SK-N-SH (cell line): ENCODE measurements at regions not wholly inside any gene's neighbourhood (a gene's known extent, or its start where the extent isn't known, plus 50 kb on each side); places are given as distances from the start of the nearest gene placed in this dataset.

Experiments used
- CTCF ChIA-PET: fragments of 300-600, 350-600 bp; formaldehyde crosslinking; extraction: SDS; loops from one replicate; lab custom pipeline; 2021; lab: Yijun Ruan, JAX
- POLR2A ChIA-PET: fragments of 350-600 bp; sonication (Branson Sonifier 250); formaldehyde crosslinking; extraction: SDS; loops from one replicate; lab custom pipeline; 2020; ENCODE audit warnings: antibody characterized with exemption, inconsistent platforms; lab: Yijun Ruan, JAX
- DNase-seq: peaks from one replicate; pipeline ENCODE4 v3.0.0; 2012
- H2AFZ ChIP-seq: fragments of 200-600 bp; sonication (generic); 2 replicates; pipeline ENCODE4 v1.8.1; 2016; ENCODE audit warnings: antibody characterized with exemption, mild to moderate bottlenecking, low read depth
- H3F3A ChIP-seq: fragments of 200-600 bp; sonication (generic); replicated peaks from 2 replicates; pipeline ENCODE3; 2016; ENCODE audit warnings: antibody characterized with exemption, mild to moderate bottlenecking; ENCODE audit not compliant: insufficient read depth
- H3K27ac ChIP-seq, 2 experiments: fragments of 200-500 bp in 1 of 2; fragments of 200-600 bp in 1 of 2; sonication (Bioruptor generic) in 1 of 2; sonication (generic), shearing (Covaris generic) in 1 of 2; 2 replicates each; pipeline versions ENCODE4 v1.5.1 to v1.6.1; 2014 to 2016; ENCODE audit warnings: low read depth in 2 of 2, inconsistent platforms in 1 of 2, low read length in 1 of 2, mild to moderate bottlenecking in 1 of 2, mixed read lengths in 1 of 2
- H3K27me3 ChIP-seq: fragments of 200-600 bp; sonication (generic), shearing (Covaris generic); 2 replicates; pipeline ENCODE4 v1.6.1; 2016; ENCODE audit warnings: mixed run types; ENCODE audit not compliant: insufficient read depth
- H3K36me3 ChIP-seq, 2 experiments: fragments of 200-500 bp in 1 of 2; fragments of 200-600 bp in 1 of 2; sonication (Bioruptor generic) in 1 of 2; sonication (generic) in 1 of 2; replicated peaks in 1 of 2; 2 replicates each; pipeline versions ENCODE3 to v1.5.1; 2014 to 2016; ENCODE audit warnings: low read length in 1 of 2, mild to moderate bottlenecking in 1 of 2; ENCODE audit not compliant: insufficient read depth in 2 of 2, control insufficient read depth in 1 of 2
- H3K4me1 ChIP-seq, 2 experiments: fragments of 200-500 bp in 1 of 2; fragments of 200-600 bp in 1 of 2; sonication (Bioruptor generic) in 1 of 2; sonication (generic), shearing (Covaris generic) in 1 of 2; 2 replicates each; pipeline versions ENCODE4 v1.5.1 to v1.6.1; 2014 to 2016; ENCODE audit warnings: low read depth in 1 of 2, low read length in 1 of 2, mixed run types in 1 of 2; ENCODE audit not compliant: insufficient read depth in 2 of 2, control insufficient read depth in 1 of 2
- H3K4me2 ChIP-seq: fragments of 200-600 bp; sonication (generic), shearing (Covaris generic); 2 replicates; pipeline ENCODE4 v1.6.1; 2017; ENCODE audit warnings: mixed run types
- H3K4me3 ChIP-seq, 2 experiments: fragments of 200-500 bp in 1 of 2; fragments of 200-600 bp in 1 of 2; sonication (Bioruptor generic) in 1 of 2; sonication (generic), shearing (Covaris generic) in 1 of 2; 2 replicates each; pipeline versions ENCODE4 v1.5.1 to v1.8.1; 2014 to 2016; ENCODE audit warnings: low read depth in 2 of 2, inconsistent platforms in 1 of 2, low read length in 1 of 2, mild to moderate bottlenecking in 1 of 2, mixed read lengths in 1 of 2, moderate library complexity in 1 of 2
- H3K79me2 ChIP-seq: fragments of 200-600 bp; sonication (generic); 2 replicates; pipeline ENCODE4 v1.8.1; 2017; ENCODE audit warnings: mild to moderate bottlenecking; ENCODE audit not compliant: insufficient read depth
- H3K9ac ChIP-seq: fragments of 200-600 bp; sonication (generic); 2 replicates; pipeline ENCODE4 v1.6.1; 2017; ENCODE audit warnings: mixed run types
- H3K9me2 ChIP-seq: fragments of 200-600 bp; sonication (generic); 2 replicates; pipeline ENCODE4 v1.6.1; 2017; ENCODE audit warnings: mixed run types
- H3K9me3 ChIP-seq: fragments of 200-600 bp; sonication (generic); 2 replicates; pipeline ENCODE4 v1.6.1; 2017; ENCODE audit warnings: mixed run types, mild to moderate bottlenecking, moderate library complexity
- H4K20me1 ChIP-seq: fragments of 200-600 bp; sonication (generic); 2 replicates; pipeline ENCODE4 v1.6.1; 2017; ENCODE audit warnings: mild to moderate bottlenecking, mixed run types; ENCODE audit not compliant: insufficient read depth
- FOSL2 ChIP-seq: IDR thresholded peaks from 2 replicates; pipeline ENCODE4 v1.4.0; 2012; ENCODE audit warnings: low read depth, mild to moderate bottlenecking, moderate library complexity, borderline replicate concordance
- GATA2 ChIP-seq: sonication (generic); formaldehyde crosslinking; IDR thresholded peaks from 2 replicates; pipeline ENCODE4 v1.5.0; 2020; ENCODE audit warnings: mild to moderate bottlenecking, missing genetic modification reagents
- JUND ChIP-seq: IDR thresholded peaks from 2 replicates; pipeline ENCODE4 v1.4.0; 2012
- MEF2A ChIP-seq: IDR thresholded peaks from 2 replicates; pipeline ENCODE4 v1.4.0; 2012; ENCODE audit warnings: low read depth, borderline replicate concordance
- NFIC ChIP-seq: IDR thresholded peaks from 2 replicates; pipeline ENCODE4 v1.4.0; 2012; ENCODE audit warnings: borderline replicate concordance
- POLR2AphosphoS5 ChIP-seq: IDR thresholded peaks from 2 replicates; pipeline ENCODE4 v1.6.1; 2012; ENCODE audit warnings: low read depth, low read length
- RAD21 ChIP-seq: IDR thresholded peaks from 2 replicates; pipeline ENCODE4 v1.6.1; 2012; ENCODE audit warnings: mild to moderate bottlenecking, low read length
- RCOR1 ChIP-seq: fragments of 150-350 bp; IDR thresholded peaks from 2 replicates; pipeline ENCODE4 v1.6.1; 2017; ENCODE audit warnings: antibody characterized with exemption, low read length
- RXRA ChIP-seq: IDR thresholded peaks from 2 replicates; pipeline ENCODE4 v1.4.0; 2012; ENCODE audit warnings: low read depth, mild to moderate bottlenecking, borderline replicate concordance
- SMC3 ChIP-seq: IDR thresholded peaks from 2 replicates; pipeline ENCODE4 v1.6.1; 2012; ENCODE audit warnings: low read depth, low read length, improper control_type of control experiment
- USF2 ChIP-seq: fragments of 150-350 bp; IDR thresholded peaks from 2 replicates; pipeline ENCODE4 v1.6.1; 2017; ENCODE audit warnings: antibody characterized with exemption, low read length, low read depth, borderline replicate concordance
- WGBS: methylation state at CpG from one replicate; pipeline ENCODE4 v1.1.6; 2017; ENCODE audit warnings: low lambda C conversion rate; 5-methylcytosine and 5-hydroxymethylcytosine counted together
- TF ChIP-seq, protein P1 (sequence below): IDR thresholded peaks from 2 replicates; pipeline ENCODE4 v1.6.1; 2012; ENCODE audit warnings: mild to moderate bottlenecking, low read depth, low read length, moderate library complexity
- TF ChIP-seq, protein P2 (sequence below): IDR thresholded peaks from 2 replicates; pipeline ENCODE4 v1.4.0; 2012; ENCODE audit warnings: low read depth, borderline replicate concordance

GRCh38 chr3:110615454-110615853, 456.2 kb upstream of the NECTIN3 start:
- Histone ChIP-seq H2AFZ (no peak overlapping the region), H3K9me2 (no peaks in the 10 kb centered on the region), H3K79me2 (no peaks in the 10 kb centered on the region), H3K9ac (no peak overlapping the region), H3F3A (no peaks in the 10 kb centered on the region)
- no peak for TF ChIP-seq RAD21
- no peak for TF ChIP-seq JUND
- TF ChIP-seq RCOR1: no peak
- TF ChIP-seq FOSL2: no peak
- TF ChIP-seq GATA2 (CRISPR knock-in tag): no peak
- TF ChIP-seq POLR2AphosphoS5: no peak
- TF ChIP-seq, protein P1, sequence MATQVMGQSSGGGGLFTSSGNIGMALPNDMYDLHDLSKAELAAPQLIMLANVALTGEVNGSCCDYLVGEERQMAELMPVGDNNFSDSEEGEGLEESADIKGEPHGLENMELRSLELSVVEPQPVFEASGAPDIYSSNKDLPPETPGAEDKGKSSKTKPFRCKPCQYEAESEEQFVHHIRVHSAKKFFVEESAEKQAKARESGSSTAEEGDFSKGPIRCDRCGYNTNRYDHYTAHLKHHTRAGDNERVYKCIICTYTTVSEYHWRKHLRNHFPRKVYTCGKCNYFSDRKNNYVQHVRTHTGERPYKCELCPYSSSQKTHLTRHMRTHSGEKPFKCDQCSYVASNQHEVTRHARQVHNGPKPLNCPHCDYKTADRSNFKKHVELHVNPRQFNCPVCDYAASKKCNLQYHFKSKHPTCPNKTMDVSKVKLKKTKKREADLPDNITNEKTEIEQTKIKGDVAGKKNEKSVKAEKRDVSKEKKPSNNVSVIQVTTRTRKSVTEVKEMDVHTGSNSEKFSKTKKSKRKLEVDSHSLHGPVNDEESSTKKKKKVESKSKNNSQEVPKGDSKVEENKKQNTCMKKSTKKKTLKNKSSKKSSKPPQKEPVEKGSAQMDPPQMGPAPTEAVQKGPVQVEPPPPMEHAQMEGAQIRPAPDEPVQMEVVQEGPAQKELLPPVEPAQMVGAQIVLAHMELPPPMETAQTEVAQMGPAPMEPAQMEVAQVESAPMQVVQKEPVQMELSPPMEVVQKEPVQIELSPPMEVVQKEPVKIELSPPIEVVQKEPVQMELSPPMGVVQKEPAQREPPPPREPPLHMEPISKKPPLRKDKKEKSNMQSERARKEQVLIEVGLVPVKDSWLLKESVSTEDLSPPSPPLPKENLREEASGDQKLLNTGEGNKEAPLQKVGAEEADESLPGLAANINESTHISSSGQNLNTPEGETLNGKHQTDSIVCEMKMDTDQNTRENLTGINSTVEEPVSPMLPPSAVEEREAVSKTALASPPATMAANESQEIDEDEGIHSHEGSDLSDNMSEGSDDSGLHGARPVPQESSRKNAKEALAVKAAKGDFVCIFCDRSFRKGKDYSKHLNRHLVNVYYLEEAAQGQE: no peak
- TF ChIP-seq, protein P2, sequence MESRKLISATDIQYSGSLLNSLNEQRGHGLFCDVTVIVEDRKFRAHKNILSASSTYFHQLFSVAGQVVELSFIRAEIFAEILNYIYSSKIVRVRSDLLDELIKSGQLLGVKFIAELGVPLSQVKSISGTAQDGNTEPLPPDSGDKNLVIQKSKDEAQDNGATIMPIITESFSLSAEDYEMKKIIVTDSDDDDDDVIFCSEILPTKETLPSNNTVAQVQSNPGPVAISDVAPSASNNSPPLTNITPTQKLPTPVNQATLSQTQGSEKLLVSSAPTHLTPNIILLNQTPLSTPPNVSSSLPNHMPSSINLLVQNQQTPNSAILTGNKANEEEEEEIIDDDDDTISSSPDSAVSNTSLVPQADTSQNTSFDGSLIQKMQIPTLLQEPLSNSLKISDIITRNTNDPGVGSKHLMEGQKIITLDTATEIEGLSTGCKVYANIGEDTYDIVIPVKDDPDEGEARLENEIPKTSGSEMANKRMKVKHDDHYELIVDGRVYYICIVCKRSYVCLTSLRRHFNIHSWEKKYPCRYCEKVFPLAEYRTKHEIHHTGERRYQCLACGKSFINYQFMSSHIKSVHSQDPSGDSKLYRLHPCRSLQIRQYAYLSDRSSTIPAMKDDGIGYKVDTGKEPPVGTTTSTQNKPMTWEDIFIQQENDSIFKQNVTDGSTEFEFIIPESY: no peak
- TF ChIP-seq USF2: no peak
- no peak for TF ChIP-seq RXRA
- no peak for TF ChIP-seq NFIC
- no peak for TF ChIP-seq MEF2A
- no peak for TF ChIP-seq SMC3
- TF ChIP-seq, all 33 proteins: peak for 0
- no peaks in the 10 kb centered on the region for H3K27me3 ChIP-seq
- H3K4me3 ChIP-seq: no peak overlapping the region
- H3K36me3 ChIP-seq: no peaks in the 10 kb centered on the region
- no peak overlapping the region for H3K4me2 ChIP-seq
- POLR2A ChIA-PET: no interaction called here
- H3K27ac ChIP-seq: no peak overlapping the region
- H4K20me1 ChIP-seq: no peaks in the 10 kb centered on the region
- no peaks in the 10 kb centered on the region for H3K4me1 ChIP-seq
- DNase-seq: no peak
- WGBS: 92% methylated on average over 1 of the region's 1 CpG
- H3K9me3 ChIP-seq: no peaks in the 10 kb centered on the region
- CTCF ChIA-PET: no interaction called here
